HG02943 (cell line): ENCODE measurements at regions not wholly inside any gene's neighbourhood (a gene's known extent, or its start where the extent isn't known, plus 50 kb on each side); places are given as distances from the start of the nearest gene placed in this dataset.
"Not testable (repeated sequence)": the region's sequence is repeated elsewhere in the genome, so short reads cannot be mapped to it uniquely, and the experiment has no call there.

Experiments used
- ATAC-seq: cut with Tn5 transposase; IDR thresholded peaks from one replicate; pipeline ENCODE4 v1.9.1; 2021; ENCODE audit warnings: mild to moderate bottlenecking, low read depth, moderate library complexity; ENCODE audit not compliant: unreplicated experiment

GRCh38 chr7:69250958-69251357 is 347.3 kb upstream of the AUTS2 start:
- ATAC-seq = no peak

GRCh38 chr7:69254643-69255042 is 343.6 kb upstream of the AUTS2 start:
- ATAC-seq = no peak

- ATAC-seq = no peak
Measured at GRCh38 chr7:69256634-69257081, 341.6 kb upstream of the AUTS2 start.

- ATAC-seq = no peak
Measured at GRCh38 chr7:69257592-69257991, 340.7 kb upstream of the AUTS2 start.

GRCh38 chr7:69259445-69259844 is 338.8 kb upstream of the AUTS2 start:
- ATAC-seq = no peak

GRCh38 chr7:69260023-69260422 is 338.3 kb upstream of the AUTS2 start:
- ATAC-seq = no peak

- ATAC-seq = no peak
Measured at GRCh38 chr7:69263550-69263949, 334.7 kb upstream of the AUTS2 start.

- no peak for ATAC-seq
Measured at GRCh38 chr7:69269806-69270205, 328.5 kb upstream of the AUTS2 start.

GRCh38 chr7:69272101-69272500 is 326.2 kb upstream of the AUTS2 start:
- no peak for ATAC-seq

GRCh38 chr7:69276011-69276729 is 322.1 kb upstream of the AUTS2 start:
- no peak for ATAC-seq

GRCh38 chr7:69277366-69277765 is 320.9 kb upstream of the AUTS2 start:
- no peak for ATAC-seq

GRCh38 chr7:69282946-69283345 is 315.3 kb upstream of the AUTS2 start:
- no peak for ATAC-seq

GRCh38 chr7:69283421-69283820 is 314.9 kb upstream of the AUTS2 start:
- no peak for ATAC-seq

GRCh38 chr7:69285854-69286253 is 312.4 kb upstream of the AUTS2 start:
- ATAC-seq = no peak

GRCh38 chr7:69295977-69296376 is 302.3 kb upstream of the AUTS2 start:
- ATAC-seq = no peak

- ATAC-seq = no peak
Measured at GRCh38 chr7:69301253-69301652, 297.0 kb upstream of the AUTS2 start.

GRCh38 chr7:69309601-69310000 is 288.7 kb upstream of the AUTS2 start:
- ATAC-seq = no peak

GRCh38 chr7:69311489-69311888 is 286.8 kb upstream of the AUTS2 start:
- ATAC-seq = no peak

- ATAC-seq = not testable (repeated sequence)
Measured at GRCh38 chr7:69313852-69314251, 284.4 kb upstream of the AUTS2 start.

- ATAC-seq = no peak
Measured at GRCh38 chr7:69318794-69319193, 279.5 kb upstream of the AUTS2 start.

- ATAC-seq = no peak
Measured at GRCh38 chr7:69328516-69328915, 269.8 kb upstream of the AUTS2 start.

- no peak for ATAC-seq
Measured at GRCh38 chr7:69334701-69335100, 263.6 kb upstream of the AUTS2 start.

GRCh38 chr7:69335331-69335730 is 262.9 kb upstream of the AUTS2 start:
- ATAC-seq = no peak
